HG03432 (cell line): ENCODE measurements at regions not wholly inside any gene's neighbourhood (a gene's known extent, or its start where the extent isn't known, plus 50 kb on each side); places are given as distances from the start of the nearest gene placed in this dataset.
A peak's percentile ranks its signal among the peaks of the same experiment; 100 is the strongest.
"Not testable (repeated sequence)": the region's sequence is repeated elsewhere in the genome, so short reads cannot be mapped to it uniquely, and the experiment has no call there.

Source experiments
- ATAC-seq: cut with Tn5 transposase; IDR thresholded peaks from one replicate; pipeline ENCODE4 v1.9.1; 2021; ENCODE audit warnings: mild to moderate bottlenecking, moderate library complexity; ENCODE audit not compliant: unreplicated experiment

- ATAC-seq = no peak
These were observed 88.9 kb downstream of the MOGAT1 start for GRCh38 chr2:222760301-222760897.

DNA sequence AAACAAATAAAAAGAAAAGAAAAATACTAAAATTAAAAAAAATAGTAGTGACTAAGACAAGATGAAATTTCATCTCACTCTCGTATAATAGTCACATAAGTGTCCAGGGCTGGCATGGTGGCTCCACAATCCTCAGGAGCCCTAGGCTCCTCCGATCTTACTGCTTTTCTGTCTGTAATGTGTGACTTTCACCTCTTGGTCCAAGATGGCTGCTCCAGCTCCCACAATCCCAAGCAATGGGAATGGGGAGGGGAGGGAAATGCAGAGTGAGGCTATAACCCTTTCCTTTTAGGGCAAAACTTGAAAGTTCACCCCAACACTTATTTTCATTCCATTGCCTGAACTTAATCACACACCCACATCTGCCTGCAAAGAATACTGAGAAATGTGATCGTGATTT, 90.4 kb downstream of the MOGAT1 start:
- no peak for ATAC-seq

GRCh38 chr2:222762342-222762741, 90.9 kb downstream of the MOGAT1 start:
- no peak for ATAC-seq

- not testable (repeated sequence) for ATAC-seq
These were observed 94.4 kb downstream of the MOGAT1 start for GRCh38 chr2:222765883-222766282.

DNA sequence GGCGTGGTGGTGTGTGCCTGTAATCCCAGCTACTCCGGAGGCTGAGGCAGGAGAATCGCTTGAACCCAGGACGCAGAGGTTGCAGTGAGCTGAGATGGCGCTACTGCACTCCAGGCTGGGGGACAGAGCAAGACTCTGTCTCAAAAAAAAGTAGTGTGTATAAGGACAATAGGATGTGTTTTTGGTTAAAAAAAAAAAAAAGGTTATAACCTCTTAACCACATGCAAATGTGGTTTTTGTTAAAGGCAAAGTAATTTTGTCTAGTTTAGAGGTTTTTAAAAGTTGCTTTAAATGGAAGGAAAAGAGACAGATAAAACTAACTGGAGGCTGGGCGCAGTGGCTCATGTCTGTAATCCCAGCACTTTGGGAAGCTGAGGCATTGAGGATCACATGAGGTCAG, 92.8 kb upstream of the ACSL3 start:
- ATAC-seq = peak; percentile 50

DNA sequence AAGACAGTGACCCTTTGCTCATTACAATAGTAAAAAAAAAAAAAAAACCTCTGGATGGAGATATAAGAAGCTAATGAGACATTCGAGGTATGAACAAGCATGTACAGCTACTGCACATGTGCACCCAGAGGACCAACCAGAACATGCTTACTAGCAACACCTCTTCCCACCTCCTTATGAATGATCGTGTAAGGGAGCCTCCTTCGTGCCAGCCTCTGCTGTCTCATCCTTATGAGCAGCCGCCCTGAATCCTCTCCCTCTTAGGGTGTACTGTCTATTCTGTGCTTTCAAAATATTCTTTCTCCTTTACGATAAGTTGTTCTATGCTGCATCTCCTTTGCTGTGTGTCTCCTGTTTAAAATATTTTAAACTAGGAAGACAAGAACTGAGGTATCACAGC, 91.4 kb upstream of the ACSL3 start:
- no peak for ATAC-seq

GRCh38 chr2:222769941-222770340, 90.9 kb upstream of the ACSL3 start:
- ATAC-seq = no peak

- ATAC-seq = no peak
These were observed 89.0 kb upstream of the ACSL3 start for GRCh38 chr2:222771832-222772231.

- no peak for ATAC-seq
These were observed 85.9 kb upstream of the ACSL3 start for GRCh38 chr2:222774941-222775340.

DNA sequence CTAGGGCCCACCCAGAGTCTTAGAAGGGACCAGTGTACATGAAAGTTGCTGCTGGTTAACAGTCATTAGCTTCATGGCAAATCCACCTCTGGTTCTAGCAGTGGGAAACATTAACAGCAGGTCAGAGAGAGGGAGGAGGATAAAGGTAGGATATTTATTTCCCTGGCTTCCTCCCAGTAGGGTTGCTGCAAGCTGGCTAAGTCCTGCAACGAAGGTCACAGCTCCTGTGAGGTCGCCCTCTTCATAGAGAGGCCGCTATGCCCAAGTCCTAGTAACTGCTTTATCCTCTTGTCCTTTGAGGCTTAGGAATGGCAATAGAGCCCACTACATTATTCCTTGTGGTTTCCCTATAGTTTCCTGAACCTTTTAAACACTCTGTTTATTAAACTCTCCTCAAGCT, 84.0 kb upstream of the ACSL3 start:
- no peak for ATAC-seq

DNA sequence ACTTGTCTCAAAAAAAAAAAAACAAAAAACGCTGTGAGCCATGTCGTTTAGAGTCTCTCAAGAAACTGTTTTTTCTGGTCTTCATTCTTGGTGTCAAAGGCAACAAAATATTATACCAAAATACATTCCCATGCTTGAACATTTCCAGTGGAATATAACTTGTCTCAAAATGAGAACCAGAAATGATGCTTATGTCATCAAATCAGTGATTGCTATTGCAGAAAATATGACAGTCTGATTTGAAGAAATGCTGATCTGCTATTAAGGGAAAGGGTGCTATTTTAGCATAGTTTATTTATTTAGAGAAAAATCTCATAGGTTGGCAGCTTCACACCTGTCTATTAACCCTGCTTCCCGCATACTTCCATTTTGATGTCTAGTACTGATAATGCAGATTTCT, 82.4 kb upstream of the ACSL3 start:
- ATAC-seq = no peak

GRCh38 chr2:222779145-222779832, 81.5 kb upstream of the ACSL3 start:
- no peak for ATAC-seq

- ATAC-seq = no peak
These were observed 80.8 kb upstream of the ACSL3 start for GRCh38 chr2:222780051-222780450.

DNA sequence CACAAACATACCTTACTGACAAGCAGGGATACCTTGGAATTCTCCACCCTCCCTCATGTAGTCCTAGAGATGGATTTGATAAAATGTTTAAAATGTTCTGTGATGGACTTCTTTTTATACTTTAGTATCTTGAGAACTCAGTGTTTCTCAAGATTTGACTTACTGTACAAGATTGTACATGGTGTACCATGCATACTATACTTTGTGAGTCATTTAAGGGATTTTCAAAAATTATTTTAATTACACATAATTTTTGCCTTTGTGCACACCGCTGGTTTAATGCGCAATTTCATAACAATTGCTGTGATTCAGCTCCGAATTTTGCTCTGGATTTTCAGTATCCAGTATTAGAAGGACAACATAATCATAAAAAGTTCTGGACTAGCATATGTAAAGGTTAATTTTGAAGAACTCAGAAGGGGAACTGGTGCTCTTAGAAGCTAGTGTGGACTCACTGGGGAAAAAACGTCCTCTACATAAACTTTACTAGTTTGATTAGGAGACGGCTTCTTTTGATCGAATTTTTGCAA, 78.6 kb upstream of the ACSL3 start:
- ATAC-seq = no peak

GRCh38 chr2:222783592-222783991, 77.2 kb upstream of the ACSL3 start:
- no peak for ATAC-seq

DNA sequence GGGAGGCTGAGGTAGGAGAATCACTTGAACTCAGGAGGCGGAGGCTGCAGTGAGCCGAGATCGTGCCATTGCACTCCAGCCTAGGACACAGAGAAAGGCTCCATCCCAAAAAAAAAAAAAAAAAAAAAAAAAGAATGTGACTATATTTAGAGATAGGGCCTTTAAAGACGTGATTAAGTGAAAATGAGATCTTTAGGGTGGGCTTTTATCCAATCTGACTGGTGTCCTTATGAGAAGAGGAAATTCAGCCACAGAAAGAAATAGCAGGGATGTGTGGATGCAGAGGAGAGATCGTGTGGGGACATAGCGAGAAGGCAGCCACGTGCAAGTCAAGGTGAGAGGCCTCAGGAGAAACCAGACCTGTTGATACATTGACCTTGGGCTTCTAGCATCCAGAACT, 69.9 kb upstream of the ACSL3 start:
- ATAC-seq = no peak

GRCh38 chr2:222792001-222792611, 68.7 kb upstream of the ACSL3 start:
- no peak for ATAC-seq

GRCh38 chr2:222794585-222795449, 66.0 kb upstream of the ACSL3 start:
- ATAC-seq = no peak

DNA sequence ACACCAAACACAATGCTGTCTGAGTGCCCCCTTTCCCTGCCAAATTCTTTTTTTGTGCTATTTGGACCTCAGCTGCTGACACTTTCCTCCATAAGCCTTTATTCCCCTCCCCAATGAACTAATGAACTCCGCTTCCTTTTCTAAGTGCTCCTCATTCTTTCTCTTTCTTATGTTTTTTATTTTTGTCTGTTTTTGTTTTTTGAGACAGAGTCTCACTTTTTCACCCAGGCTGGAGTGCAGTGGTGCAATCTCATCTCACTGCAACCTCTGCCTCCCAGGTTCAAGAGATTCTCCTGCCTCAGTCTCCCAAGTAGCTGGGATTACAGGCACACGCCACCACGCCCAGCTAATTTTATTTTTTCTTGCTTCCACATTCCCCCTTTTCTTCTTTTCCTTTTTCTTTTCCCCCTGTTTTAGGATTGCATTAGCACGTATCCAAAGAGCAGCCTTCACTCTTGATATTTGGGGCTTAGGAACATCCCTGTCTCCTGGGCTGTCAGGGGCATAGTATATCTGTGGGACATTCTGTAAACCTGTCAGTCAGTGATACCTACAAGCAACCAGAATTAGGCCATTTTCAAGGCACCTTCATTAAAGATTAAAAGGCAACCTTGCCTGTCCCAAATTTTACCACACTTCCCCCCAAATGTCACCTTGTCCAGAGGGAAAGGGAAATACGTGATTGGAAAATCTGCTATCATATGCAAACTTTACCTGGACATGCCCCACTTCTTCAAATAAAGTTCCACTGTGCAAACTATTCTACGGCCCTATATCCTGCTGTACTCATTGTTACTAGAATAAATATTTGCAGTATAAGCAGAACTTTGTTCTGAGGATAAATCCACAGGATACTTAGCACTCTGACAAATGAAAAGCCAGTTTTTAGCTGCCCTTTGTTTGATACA, 65.1 kb upstream of the ACSL3 start:
- no peak for ATAC-seq

- ATAC-seq = no peak
These were observed 64.3 kb upstream of the ACSL3 start for GRCh38 chr2:222796413-222797103.
